SK-N-SH (cell line): ENCODE measurements at regions not wholly inside any gene's neighbourhood (a gene's known extent, or its start where the extent isn't known, plus 50 kb on each side); places are given as distances from the start of the nearest gene placed in this dataset.
"Not testable (repeated sequence)": the region's sequence is repeated elsewhere in the genome, so short reads cannot be mapped to it uniquely, and the experiment has no call there.

Experiments used
- CTCF ChIP-seq: fragments of 200-600 bp; sonication (generic); IDR thresholded peaks from 2 replicates; pipeline ENCODE4 v1.6.1; 2017; ENCODE audit warnings: antibody characterized with exemption, mild to moderate bottlenecking, moderate library complexity
- JUND ChIP-seq: IDR thresholded peaks from 2 replicates; pipeline ENCODE4 v1.4.0; 2012
- TEAD4 ChIP-seq: IDR thresholded peaks from 2 replicates; pipeline ENCODE4 v1.4.0; 2012; ENCODE audit warnings: mild to moderate bottlenecking, borderline replicate concordance; ENCODE audit not compliant: insufficient read depth

- TF ChIP-seq CTCF, TEAD4, JUND: not testable (repeated sequence)
Observed at GRCh38 chr15:75115411-75115913, 86.2 kb upstream of the C15orf39 start.
